GM18858 (cell line): ENCODE measurements at regions not wholly inside any gene's neighbourhood (a gene's known extent, or its start where the extent isn't known, plus 50 kb on each side); places are given as distances from the start of the nearest gene placed in this dataset.

Experiments
- ATAC-seq: cut with Tn5 transposase; IDR thresholded peaks from one replicate; pipeline ENCODE4 v1.9.1; 2021; ENCODE audit not compliant: unreplicated experiment

- ATAC-seq = no peak
Measured at GRCh38 chr1:209229494-209230061, 353.9 kb upstream of the CAMK1G start.

DNA sequence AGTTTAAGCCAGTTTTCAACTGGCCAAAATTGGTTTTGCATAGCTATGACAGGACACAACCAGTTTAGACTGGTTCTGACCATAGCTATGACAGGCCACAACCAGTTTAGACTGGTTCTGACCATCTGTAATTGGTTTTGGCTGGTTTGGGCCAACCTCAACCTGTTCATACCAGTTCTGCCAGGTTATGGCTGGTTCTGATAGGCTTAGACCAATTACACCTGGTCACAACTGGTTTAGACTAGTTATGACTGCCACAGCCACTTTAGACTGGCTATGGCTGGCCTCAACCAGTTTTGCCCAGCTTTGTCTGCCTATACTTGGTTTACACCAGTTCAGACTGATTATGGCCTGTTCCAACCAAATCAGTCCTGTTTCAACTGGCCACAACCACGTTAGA is 353.2 kb upstream of the CAMK1G start:
- no peak for ATAC-seq

DNA sequence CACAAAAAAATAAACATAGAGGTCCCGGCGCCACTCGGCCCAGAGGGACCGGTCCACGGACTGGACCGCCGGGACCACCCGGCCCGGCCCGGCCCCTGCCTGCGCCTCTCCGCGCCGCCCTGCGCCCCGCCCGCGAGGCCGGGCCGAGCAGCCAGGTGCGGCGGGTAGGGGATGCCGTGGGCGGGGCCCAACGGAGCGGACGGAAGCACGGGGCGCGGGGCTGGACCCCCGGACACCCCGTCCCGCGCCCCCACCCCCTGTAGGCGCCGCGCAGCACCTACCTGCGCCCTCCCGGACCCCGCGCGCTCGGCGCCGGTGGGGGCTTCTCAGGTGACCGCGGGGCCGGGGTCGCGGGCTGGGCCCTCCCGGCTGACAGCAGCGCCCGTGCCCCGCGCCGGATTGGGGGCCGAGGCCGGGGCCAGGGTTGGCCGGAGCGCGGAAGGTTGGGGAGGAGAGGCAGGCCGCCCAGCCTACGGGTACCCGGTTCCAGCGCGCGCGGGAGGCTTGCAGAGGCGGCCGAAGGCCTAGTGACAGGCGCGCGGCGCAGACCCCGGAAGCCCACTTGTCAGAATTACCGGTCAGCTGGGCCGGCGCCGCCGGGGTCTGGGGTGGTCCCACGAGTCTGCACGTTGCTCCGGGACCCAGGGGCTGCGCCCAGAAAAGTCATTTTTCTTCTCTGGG is 351.9 kb upstream of the CAMK1G start:
- ATAC-seq = no peak

DNA sequence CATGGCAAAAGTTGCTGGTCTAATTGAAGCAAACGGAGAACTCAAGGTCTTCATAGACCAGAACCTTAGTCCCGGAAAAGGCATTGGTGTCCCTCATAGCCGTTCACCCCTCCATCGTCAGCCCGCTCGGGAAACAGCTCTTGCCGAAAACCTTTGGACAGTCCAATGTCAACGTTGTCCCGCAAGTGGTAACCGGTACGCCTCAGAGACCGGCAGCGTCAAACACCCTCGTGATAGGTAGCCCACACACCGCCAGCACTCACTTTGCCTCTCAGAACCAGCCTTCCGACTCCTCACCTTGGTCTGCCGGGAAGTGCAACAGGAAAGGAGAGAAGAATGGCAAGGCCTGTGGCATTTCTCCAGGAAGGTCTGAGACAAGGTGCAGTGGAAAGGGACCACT is 351.3 kb upstream of the CAMK1G start:
- no peak for ATAC-seq

- no peak for ATAC-seq
Measured at GRCh38 chr1:209232759-209233158, 350.8 kb upstream of the CAMK1G start.

- ATAC-seq = no peak
Measured at GRCh38 chr1:209235166-209235565, 348.3 kb upstream of the CAMK1G start.

DNA sequence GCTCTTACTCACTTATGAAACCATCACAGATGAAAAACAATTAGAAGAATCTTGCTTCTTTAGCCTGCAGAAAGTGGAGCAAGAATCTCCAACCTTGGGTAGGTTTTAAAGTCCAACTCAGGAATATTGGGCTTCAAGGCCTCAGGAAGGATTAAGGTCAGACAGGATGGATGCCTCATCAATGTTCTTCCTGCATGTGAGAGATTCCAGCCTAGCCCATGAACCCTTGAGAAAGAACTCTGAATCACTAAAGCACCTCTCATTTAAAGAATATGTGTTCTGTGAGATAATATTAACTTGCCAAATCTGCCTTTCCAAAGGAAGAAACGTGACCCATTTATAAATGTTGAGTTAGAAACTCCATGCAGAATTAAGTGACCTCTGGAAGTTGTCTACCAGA is 345.2 kb upstream of the CAMK1G start:
- no peak for ATAC-seq

DNA sequence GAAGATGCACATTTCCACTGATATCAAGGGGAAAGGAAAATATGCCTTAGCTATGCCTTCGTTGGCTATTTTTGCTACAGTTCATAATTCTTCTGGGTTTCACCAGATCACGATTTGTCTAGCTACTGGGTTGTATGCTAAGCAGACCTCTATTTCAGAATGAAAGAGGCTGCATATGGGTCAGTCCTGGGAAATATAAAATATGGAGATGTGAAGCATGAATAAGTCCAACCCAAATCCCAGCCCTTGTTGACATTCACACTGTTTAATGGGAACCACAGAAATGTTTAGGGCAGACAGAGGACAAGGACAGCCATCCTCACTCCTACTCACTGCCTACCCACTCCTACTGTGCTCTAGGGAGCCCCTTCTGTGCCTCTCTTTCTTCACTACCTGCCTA is 343.2 kb upstream of the CAMK1G start:
- no peak for ATAC-seq

- no peak for ATAC-seq
Measured at GRCh38 chr1:209241487-209241886, 342.0 kb upstream of the CAMK1G start.

GRCh38 chr1:209248649-209249279 is 334.8 kb upstream of the CAMK1G start:
- ATAC-seq = peak; percentile 60

GRCh38 chr1:209249280-209249670 is 334.2 kb upstream of the CAMK1G start:
- no peak for ATAC-seq

DNA sequence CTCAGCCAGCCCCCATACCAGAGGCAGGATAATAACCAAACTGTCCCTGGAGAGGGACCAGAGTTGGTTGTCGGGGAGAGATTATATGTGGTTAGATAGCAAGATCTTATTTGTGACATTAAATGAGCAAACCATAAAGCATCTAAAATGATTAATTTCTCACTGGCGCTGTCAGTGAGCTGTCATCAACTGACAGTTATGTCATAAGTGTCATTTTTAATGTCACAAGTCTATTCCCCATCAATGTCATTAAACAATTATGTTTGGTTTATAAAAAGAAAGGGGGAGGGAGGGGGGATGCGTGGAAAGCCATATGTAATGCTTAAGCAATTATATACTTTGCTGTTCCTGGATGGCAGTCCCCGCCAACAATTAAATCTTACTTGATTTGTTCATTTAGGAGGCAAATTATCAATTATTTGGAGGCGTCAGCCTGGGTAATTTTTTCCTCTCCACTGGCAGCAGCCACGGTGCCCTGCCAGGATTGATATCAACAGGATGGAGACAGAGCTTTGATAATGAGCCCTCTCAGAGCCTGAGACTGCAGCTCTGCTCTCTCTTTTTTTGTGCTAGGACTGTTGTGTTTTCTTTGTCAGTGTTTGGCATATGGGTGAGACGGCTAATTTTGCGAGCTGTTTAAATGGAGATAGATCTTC is 333.6 kb upstream of the CAMK1G start:
- ATAC-seq = no peak

GRCh38 chr1:209250861-209251636 is 332.5 kb upstream of the CAMK1G start:
- ATAC-seq = no peak

GRCh38 chr1:209256766-209257350 is 326.7 kb upstream of the CAMK1G start:
- no peak for ATAC-seq

- ATAC-seq = no peak
Measured at GRCh38 chr1:209257454-209257853, 326.1 kb upstream of the CAMK1G start.

- no peak for ATAC-seq
Measured at GRCh38 chr1:209260136-209260535, 323.4 kb upstream of the CAMK1G start.

- ATAC-seq = no peak
Measured at GRCh38 chr1:209262631-209263030, 320.9 kb upstream of the CAMK1G start.

GRCh38 chr1:209265301-209265700 is 318.2 kb upstream of the CAMK1G start:
- no peak for ATAC-seq

GRCh38 chr1:209266590-209267205 is 316.8 kb upstream of the CAMK1G start:
- ATAC-seq = no peak

- ATAC-seq = no peak
Measured at GRCh38 chr1:209267968-209268367, 315.5 kb upstream of the CAMK1G start.

GRCh38 chr1:209268479-209268878 is 315.0 kb upstream of the CAMK1G start:
- no peak for ATAC-seq
